ENCODE measurements at regions not wholly inside any gene's neighbourhood (a gene's known extent, or its start where the extent isn't known, plus 50 kb on each side); places are given as distances from the start of the nearest gene placed in this dataset.
"Not testable (repeated sequence)": the region's sequence is repeated elsewhere in the genome, so short reads cannot be mapped to it uniquely, and the experiment has no call there.

DNA sequence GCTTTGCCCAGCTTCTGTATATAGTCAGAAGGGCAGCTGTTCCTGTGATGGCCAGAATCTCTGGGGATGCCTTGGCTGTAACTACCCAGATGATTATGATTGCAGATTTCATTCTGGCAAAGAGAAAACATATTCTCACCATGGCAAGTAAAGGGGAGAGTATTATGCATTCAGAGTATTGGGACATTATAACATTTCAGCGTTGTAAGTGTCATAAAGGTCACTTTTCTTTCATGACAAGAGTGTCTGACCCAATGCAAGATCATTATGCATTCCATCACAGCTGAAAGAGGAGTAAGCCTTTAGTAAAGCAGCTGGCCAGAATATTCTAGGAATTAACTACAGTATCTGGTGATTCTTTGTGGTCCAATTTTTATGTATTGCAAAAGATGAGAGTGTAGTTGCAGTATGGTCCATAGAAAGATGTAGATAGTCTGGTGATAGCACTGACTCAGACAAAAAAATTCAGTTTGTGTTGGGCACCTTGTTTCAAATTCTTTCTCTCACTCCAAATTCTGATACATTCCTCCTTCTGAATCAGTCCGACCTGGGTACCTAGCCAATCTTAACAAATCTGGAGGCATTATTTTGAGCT is 2366.3 kb downstream of the PCDH7 start:
- H3K4me3 ChIP-seq, result no peak overlapping the region
- DNase-seq, result no peak
- H3K36me3 ChIP-seq, result no peaks in the 10 kb centered on the region

DNA sequence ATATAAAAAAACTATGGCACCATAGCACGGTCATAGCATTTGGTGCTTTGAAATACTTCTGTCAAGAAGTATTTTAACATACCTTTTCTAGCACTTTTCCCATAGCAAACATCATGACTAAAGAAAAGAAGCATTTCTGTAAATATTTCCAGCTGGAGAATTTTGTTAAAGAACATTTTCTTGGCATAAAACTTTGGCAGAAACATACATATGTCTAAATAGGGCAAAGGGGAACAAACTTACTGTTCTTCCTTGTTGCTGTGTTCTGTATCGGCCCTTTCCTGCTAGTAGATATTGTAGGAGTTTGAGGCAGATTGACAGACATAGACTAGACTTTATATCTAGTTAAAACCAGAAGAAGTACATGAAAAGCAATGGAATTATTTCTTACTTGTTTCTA is 2368.5 kb downstream of the PCDH7 start:
- H3K36me3 ChIP-seq, result no peaks in the 10 kb centered on the region
- H3K27me3 ChIP-seq, result no peaks in the 10 kb centered on the region
- DNase-seq, result no peak
- 0 out of 2 replicates have a peak, but pooled peaks cover 4% of the 10 kb centered on the region for H3K9me3 ChIP-seq (replicated peaks)
- no peaks in the 10 kb centered on the region for H3K4me1 ChIP-seq
- H3K4me3 ChIP-seq, result no peak overlapping the region
- H3K27ac ChIP-seq, result no peak overlapping the region

More for the DNA sequence above, 2366.3 kb downstream of the PCDH7 start:
- Histone ChIP-seq H3K4me1 (no peaks in the 10 kb centered on the region), H3K27me3 (no peaks in the 10 kb centered on the region), H3K27ac (no peak overlapping the region), H3K9me3 (replicated peaks) (0 out of 2 replicates have a peak, but pooled peaks cover 4% of the 10 kb centered on the region)

DNA sequence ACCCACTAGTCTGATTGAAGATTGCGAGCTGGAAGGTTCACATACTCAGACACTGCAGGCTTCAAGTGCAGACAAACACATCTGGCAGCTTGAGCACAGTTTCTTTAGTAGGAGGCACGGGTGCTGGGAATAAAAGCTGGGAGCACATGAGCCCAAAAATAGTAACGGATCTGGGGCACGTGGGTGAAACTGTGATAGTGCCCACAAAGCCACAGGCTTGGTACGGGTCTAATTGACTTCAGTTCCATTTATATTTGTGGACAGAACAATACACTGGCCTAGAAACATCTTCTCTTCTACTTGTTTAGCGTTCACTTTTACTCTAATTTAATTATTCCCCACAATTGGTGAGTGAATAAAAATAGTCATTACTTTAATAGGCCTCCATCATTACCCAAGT is 2370.7 kb downstream of the PCDH7 start:
- no peaks in the 10 kb centered on the region for H3K9me3 ChIP-seq (replicated peaks)
- H3K27me3 ChIP-seq, result no peaks in the 10 kb centered on the region
- H3K4me1 ChIP-seq, result no peaks in the 10 kb centered on the region
- no peak for DNase-seq
- no peaks in the 10 kb centered on the region for H3K36me3 ChIP-seq
- H3K4me3 ChIP-seq, result no peak overlapping the region
- H3K27ac ChIP-seq, result no peak overlapping the region

DNA sequence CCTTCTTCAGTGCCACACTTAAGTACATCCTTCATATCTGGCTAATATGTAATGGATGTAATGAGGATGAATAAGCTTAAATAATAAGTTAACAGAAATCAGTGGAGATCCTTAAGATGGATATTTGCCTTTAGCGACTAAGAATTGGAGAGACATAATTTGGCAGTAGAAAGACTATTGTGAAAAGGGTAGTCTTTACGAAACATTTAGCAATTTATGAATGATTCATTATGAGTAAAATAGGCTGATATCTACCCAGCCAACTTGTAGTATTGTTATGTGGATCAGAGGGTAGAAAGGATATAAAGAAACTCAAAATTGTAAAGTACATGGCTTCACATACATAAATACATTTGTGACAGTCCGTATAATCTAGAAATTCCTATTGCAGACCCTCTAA is 2371.8 kb downstream of the PCDH7 start:
- H3K27ac ChIP-seq, result no peak overlapping the region
- no peaks in the 10 kb centered on the region for H3K4me1 ChIP-seq
- H3K36me3 ChIP-seq, result no peaks in the 10 kb centered on the region
- no peak overlapping the region for H3K4me3 ChIP-seq
- H3K9me3 ChIP-seq (replicated peaks), result no peaks in the 10 kb centered on the region
- H3K27me3 ChIP-seq, result no peaks in the 10 kb centered on the region
- no peak for DNase-seq

DNA sequence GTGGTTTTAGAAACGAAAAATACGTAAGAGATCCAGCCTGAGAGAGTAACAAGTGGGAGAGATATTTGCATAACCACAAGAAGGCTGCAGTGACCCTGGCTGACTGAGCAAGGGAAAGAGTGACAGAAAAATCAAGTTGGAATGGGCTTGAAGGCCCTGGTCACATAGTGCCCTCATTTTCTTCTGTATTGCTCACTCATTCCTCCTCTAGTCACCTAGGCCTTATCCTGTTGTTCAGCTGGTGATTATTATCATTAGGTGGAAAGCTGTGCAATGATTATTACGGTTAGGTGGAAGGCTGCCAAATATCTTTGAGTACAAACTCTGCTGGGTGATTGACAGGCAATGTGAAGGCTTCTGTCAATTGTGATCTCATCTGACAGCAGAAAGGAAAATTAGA is 2384.1 kb downstream of the PCDH7 start:
- Histone ChIP-seq H3K9me3 (replicated peaks) (no peaks in the 10 kb centered on the region), H3K36me3 (no peaks in the 10 kb centered on the region), H3K4me3 (no peak overlapping the region), H3K27me3 (no peaks in the 10 kb centered on the region), H3K27ac (no peak overlapping the region), H3K4me1 (no peaks in the 10 kb centered on the region)
- DNase-seq, result no peak

DNA sequence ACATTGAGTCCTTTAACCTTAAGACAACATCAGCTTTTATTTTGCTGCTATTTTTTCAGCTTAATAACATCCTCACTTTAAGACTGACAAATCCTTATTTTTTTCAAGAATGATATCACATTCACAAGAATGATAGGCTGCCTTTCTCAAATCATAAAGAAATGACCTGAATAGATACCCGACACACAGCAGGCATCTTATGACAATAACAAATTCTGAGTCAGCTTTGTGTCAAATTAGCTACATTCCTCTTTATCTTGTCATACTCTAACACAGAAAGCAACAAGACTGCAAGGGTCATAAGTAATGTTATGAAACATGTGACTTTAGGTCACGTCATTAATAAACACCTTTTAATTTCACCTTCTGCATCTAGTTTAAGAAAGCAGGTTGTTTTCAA is 2387.6 kb downstream of the PCDH7 start:
- Histone ChIP-seq H3K27me3 (no peaks in the 10 kb centered on the region), H3K27ac (no peak overlapping the region), H3K36me3 (no peaks in the 10 kb centered on the region), H3K4me1 (no peaks in the 10 kb centered on the region), H3K4me3 (no peak overlapping the region), H3K9me3 (replicated peaks) (no peaks in the 10 kb centered on the region)
- no peak for DNase-seq

DNA sequence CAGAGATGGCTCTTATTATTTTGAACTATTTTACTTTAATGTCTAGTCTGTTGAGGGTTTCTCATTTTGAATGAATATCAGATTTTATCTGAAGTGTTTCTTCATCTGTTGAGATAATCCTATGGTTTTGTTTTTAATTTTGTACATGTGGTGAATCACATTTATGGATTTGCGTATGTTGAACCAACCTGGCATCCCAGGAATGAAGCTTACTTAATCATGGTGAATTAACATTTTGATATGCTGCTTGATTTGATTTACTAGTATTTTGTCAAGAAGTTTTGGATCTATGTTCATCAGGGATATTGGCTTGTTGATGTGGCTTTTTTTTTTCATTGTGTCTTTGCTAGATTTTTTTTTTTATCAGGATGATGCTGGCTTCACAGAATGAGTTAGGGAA is 2390.9 kb downstream of the PCDH7 start:
- Histone ChIP-seq H3K27ac (no peak overlapping the region), H3K4me3 (no peak overlapping the region), H3K4me1 (no peaks in the 10 kb centered on the region), H3K9me3 (replicated peaks) (no peaks in the 10 kb centered on the region), H3K27me3 (no peaks in the 10 kb centered on the region), H3K36me3 (no peaks in the 10 kb centered on the region)
- DNase-seq, result no peak

DNA sequence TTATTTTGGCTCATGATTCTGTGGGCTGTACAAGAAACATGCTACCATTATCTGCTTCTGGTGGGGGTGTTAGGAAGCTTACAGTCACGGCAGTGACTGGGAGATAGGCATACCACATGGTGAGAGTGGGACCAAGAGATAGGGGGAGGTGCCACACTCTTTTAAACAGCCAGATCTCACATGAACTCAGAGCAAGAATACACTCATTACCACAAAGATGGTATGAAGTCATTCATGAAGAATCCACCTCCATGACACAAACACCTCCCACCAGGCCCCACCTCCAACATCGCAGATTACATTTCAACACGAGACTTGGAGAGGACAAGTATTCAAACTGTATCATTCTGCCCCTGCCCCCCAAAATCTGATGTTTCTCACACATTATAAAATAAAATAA is 2396.7 kb downstream of the PCDH7 start:
- Histone ChIP-seq H3K4me1 (no peaks in the 10 kb centered on the region), H3K27ac (no peak overlapping the region), H3K4me3 (no peak overlapping the region), H3K36me3 (no peaks in the 10 kb centered on the region), H3K27me3 (no peaks in the 10 kb centered on the region), H3K9me3 (replicated peaks) (no peaks in the 10 kb centered on the region)
- no peak for DNase-seq

DNA sequence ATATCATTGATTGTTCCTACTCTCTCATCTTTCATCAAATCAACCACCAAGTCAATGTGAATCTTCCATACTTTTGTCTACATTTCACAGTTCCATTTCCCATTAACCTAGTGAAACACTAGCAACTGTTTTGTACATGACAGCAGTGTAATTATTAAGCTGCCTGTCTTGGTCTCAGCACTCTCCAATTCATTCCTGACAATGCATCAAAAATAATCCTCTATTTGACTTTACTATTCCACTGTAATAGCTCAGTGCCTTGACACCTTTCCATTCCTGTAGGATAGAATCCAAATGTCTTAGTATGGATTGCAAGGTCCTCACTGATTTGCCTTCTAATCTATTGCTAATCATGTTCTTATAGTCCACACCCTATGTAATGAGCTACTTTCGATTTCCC is 2405.8 kb downstream of the PCDH7 start:
- no peaks in the 10 kb centered on the region for H3K4me1 ChIP-seq
- no peak overlapping the region for H3K4me3 ChIP-seq
- H3K36me3 ChIP-seq, result no peaks in the 10 kb centered on the region
- no peak for DNase-seq
- H3K27me3 ChIP-seq, result no peaks in the 10 kb centered on the region
- H3K9me3 ChIP-seq (replicated peaks), result no peaks in the 10 kb centered on the region
- no peak overlapping the region for H3K27ac ChIP-seq

DNA sequence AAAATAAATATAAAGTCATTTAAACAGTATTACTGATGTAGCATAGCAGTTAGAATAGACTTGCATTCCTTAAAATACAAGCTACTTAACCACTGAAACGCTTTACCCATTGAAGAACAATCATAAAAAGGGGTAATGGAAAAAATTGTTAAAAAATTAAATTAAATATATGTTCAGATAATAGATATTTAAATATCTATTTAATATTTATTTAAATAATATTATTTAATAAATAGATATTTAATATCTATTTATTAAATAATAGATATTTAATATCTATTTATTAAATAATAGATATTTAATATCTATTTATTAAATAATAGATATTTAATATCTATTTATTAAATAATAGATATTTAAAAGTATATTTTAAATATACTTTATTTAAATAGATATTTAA is 2410.5 kb downstream of the PCDH7 start:
- not testable (repeated sequence) for DNase-seq; H3K4me1 ChIP-seq; H3K9me3 ChIP-seq (replicated peaks); H3K36me3 ChIP-seq; H3K4me3 ChIP-seq; H3K27ac ChIP-seq; H3K27me3 ChIP-seq

DNA sequence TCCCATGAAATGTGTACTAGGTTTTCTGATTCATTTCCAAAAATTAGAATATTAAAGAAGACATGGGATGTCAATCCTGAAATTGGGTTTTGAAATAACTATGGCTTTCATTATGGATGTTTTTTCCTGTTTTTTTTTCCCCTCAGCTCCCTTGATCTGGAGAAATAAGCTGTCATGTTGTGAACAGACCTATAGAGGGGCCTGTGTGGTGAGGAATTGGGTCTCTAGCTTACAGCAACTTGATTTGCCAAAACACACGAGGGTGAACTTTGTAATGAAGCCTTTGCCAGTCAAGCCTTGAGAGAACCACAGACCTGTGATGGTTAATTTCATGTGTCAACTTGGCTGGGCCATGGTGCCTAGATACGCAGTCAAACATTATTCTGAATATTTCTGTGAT is 2413.6 kb downstream of the PCDH7 start:
- Histone ChIP-seq H3K9me3 (replicated peaks) (no peaks in the 10 kb centered on the region), H3K27me3 (no peaks in the 10 kb centered on the region), H3K4me1 (no peaks in the 10 kb centered on the region), H3K36me3 (no peaks in the 10 kb centered on the region), H3K4me3 (no peak overlapping the region), H3K27ac (no peak overlapping the region)
- DNase-seq, result no peak

DNA sequence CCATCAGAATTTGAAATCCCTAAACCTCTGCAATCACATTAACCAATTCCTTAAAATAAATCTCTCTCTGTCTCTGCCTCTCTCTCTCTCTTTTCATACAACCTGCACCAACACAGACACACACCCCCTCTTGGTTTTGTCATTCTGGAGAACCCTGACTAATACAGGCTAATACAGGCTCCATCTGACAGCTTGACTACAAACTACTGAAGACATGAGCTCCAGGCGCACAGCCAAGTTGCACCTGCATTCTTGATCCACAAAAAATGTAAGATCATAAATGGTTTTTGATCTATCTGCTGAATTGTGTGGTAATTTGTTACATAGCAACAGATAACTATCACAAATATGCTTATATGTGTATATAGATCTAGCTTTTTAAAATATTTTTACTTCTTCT is 2414.2 kb downstream of the PCDH7 start:
- Histone ChIP-seq H3K4me1 (no peaks in the 10 kb centered on the region), H3K9me3 (replicated peaks) (no peaks in the 10 kb centered on the region), H3K36me3 (no peaks in the 10 kb centered on the region), H3K27me3 (no peaks in the 10 kb centered on the region), H3K27ac (no peak overlapping the region), H3K4me3 (no peak overlapping the region)
- no peak for DNase-seq

DNA sequence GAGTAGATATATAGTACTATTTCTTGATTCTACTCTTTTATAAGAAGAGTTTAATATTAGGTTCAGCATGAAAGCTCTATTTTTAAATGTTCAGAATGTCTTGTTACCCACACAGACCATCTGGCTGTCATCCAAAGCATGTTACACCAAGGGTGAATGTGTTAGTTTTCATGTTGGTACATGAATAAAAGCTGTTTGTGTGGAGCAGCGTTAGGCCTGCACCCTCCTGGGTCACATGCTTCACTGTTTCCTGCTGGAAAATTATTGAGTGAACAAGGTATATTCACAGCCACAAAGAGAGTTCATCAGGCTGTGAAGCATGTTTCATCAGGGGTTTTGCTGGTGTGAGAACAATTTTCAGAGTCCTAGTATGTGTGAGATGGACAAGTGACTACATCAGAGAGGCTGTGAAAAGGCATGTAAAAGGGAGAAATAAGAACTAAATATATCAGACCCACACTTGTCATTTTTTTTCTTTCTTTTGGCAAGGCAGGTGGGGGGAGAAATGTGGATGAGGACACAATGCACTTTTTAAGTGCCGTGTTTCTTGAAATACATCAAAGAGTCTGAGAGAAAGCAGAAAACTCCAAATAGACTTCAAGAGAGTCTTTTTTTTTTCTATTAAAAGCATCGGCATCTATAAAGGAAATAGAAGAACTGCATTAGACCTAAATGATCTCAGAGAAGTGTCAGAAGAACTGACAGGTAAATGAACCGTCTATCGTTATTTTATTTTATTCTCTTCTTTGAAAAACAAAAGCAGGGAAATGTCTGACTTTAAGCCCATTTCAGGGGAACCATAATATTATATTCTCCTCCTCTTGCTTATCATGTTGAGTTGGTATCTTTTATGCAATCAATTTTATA is 2429.7 kb downstream of the PCDH7 start:
- no peak for DNase-seq
- H3K36me3 ChIP-seq, result no peaks in the 10 kb centered on the region
- H3K27me3 ChIP-seq, result no peaks in the 10 kb centered on the region
- no peaks in the 10 kb centered on the region for H3K4me1 ChIP-seq
- H3K4me3 ChIP-seq, result no peak overlapping the region
- no peaks in the 10 kb centered on the region for H3K9me3 ChIP-seq (replicated peaks)
- no peak overlapping the region for H3K27ac ChIP-seq

DNA sequence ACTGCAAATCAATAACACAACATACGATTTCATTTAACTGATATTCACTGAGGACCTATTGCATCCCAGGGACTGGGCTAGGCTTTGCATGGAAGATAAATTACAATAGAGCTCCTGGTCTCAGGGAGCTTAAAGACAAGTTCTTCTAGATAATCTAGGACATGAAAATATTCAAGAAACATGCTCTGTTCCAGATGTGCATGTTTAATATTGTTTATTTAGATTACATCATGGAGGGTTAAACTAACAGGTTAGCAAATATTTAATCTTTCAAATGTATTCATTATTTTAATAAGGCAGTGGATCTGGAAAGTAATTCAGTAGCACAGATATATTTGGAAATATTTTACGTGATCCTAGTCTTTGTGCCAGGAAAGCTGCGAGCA is 2430.3 kb downstream of the PCDH7 start:
- no peaks in the 10 kb centered on the region for H3K4me1 ChIP-seq
- H3K36me3 ChIP-seq, result no peaks in the 10 kb centered on the region
- H3K27ac ChIP-seq, result no peak overlapping the region
- no peak overlapping the region for H3K4me3 ChIP-seq
- DNase-seq, result no peak
- no peaks in the 10 kb centered on the region for H3K9me3 ChIP-seq (replicated peaks)
- H3K27me3 ChIP-seq, result no peaks in the 10 kb centered on the region

DNA sequence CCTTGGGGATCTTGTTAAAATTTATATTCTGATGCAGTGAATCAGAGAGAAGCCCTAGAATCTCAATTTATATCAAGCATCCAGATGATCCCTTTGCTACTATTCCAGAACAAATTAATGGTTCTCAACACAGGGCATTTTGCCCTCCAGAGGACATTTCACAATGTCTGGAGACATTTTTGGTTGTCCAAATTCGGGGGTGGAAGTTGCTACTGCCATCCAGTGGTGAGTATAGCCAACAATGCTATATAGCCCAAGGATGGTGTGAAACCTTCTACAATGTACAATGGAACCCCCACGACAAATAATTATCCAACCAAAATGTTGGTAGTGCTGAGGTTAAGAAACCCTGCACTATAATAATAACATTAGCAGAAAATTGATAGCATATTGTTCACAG is 2440.0 kb downstream of the PCDH7 start:
- no peak overlapping the region for H3K27ac ChIP-seq
- DNase-seq, result peak; percentile 15 to 57
- no peaks in the 10 kb centered on the region for H3K4me1 ChIP-seq
- no peak overlapping the region for H3K4me3 ChIP-seq
- no peaks in the 10 kb centered on the region for H3K36me3 ChIP-seq
- no peaks in the 10 kb centered on the region for H3K9me3 ChIP-seq (replicated peaks)
- no peaks in the 10 kb centered on the region for H3K27me3 ChIP-seq

DNA sequence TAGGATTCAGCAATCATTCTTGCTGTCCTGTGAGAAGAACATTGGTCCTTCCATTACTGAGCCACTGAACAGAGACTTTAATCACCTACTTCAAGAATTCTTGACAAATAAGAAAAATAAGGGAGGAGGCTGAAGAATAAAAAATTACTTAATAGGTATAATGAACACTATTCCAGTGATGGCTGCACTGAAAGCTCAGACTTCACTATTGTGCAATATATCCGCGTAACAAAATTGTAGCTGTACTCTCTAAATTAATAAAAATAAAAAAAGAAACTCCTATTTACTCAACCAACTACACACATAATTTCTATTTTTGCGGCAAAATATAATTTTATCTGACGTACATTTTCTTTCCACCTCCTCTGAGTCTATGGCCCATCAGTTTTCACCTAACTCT is 2441.0 kb downstream of the PCDH7 start:
- Histone ChIP-seq H3K9me3 (replicated peaks) (no peaks in the 10 kb centered on the region), H3K4me3 (no peak overlapping the region), H3K4me1 (no peaks in the 10 kb centered on the region), H3K27me3 (no peaks in the 10 kb centered on the region), H3K27ac (no peak overlapping the region), H3K36me3 (no peaks in the 10 kb centered on the region)
- no peak for DNase-seq
